Stimulated activated CD4-positive, alpha-beta T cell treated with anti-CD3 and anti-CD28 coated beads, Interleukin-4, amount 100 ng/mL, for 48 hours (primary cell): ENCODE measurements at regions not wholly inside any gene's neighbourhood (a gene's known extent, or its start where the extent isn't known, plus 50 kb on each side); places are given as distances from the start of the nearest gene placed in this dataset.
"Not testable (repeated sequence)": the region's sequence is repeated elsewhere in the genome, so short reads cannot be mapped to it uniquely, and the experiment has no call there.

Experiments
- DNase-seq, 2 donors: peaks; one replicate each; pipeline ENCODE4 v3.0.0-alpha.2; 2020; ENCODE audit warnings: low read depth in 2 of 2

- DNase-seq = no peak
These were observed 362.6 kb downstream of the TMEM121 start for GRCh38 chr14:105888784-105889665.

- no peak for DNase-seq
These were observed 363.5 kb downstream of the TMEM121 start for GRCh38 chr14:105889666-105890473.

- no peak for DNase-seq
These were observed 364.3 kb downstream of the TMEM121 start for GRCh38 chr14:105890474-105891220.

GRCh38 chr14:105891221-105891602 lies 364.8 kb downstream of the TMEM121 start:
- DNase-seq = no peak

- DNase-seq = no peak
These were observed 365.5 kb downstream of the TMEM121 start for GRCh38 chr14:105891631-105892452.

GRCh38 chr14:105892453-105893441 lies 366.4 kb downstream of the TMEM121 start:
- DNase-seq = not testable (repeated sequence)

GRCh38 chr14:105893686-105894085 lies 367.3 kb downstream of the TMEM121 start:
- not testable (repeated sequence) for DNase-seq

- DNase-seq = no peak
These were observed 368.0 kb downstream of the TMEM121 start for GRCh38 chr14:105894125-105894977.

GRCh38 chr14:105894978-105895881 lies 368.8 kb downstream of the TMEM121 start:
- no peak for DNase-seq

- DNase-seq = not testable (repeated sequence)
These were observed 369.8 kb downstream of the TMEM121 start for GRCh38 chr14:105896206-105896605.

- DNase-seq = not testable (repeated sequence)
These were observed 370.8 kb downstream of the TMEM121 start for GRCh38 chr14:105896961-105897724.

GRCh38 chr14:105897725-105898113 lies 371.3 kb downstream of the TMEM121 start:
- DNase-seq = no peak

GRCh38 chr14:105898482-105899010 lies 372.2 kb downstream of the TMEM121 start:
- DNase-seq = no peak

GRCh38 chr14:105899071-105899641 lies 372.8 kb downstream of the TMEM121 start:
- DNase-seq = no peak

- no peak for DNase-seq
These were observed 373.4 kb downstream of the TMEM121 start for GRCh38 chr14:105899657-105900397.
